Lung (tissue), 11 donors: ENCODE measurements at regions not wholly inside any gene's neighbourhood (a gene's known extent, or its start where the extent isn't known, plus 50 kb on each side); places are given as distances from the start of the nearest gene placed in this dataset.

ENCODE experiments used
- ATAC-seq: fragments of 200-7000 bp; cut with Tn5 transposase; one replicate; pipeline ENCODE4 v1.9.1; 2020; ENCODE audit warnings: moderate number of reproducible peaks; ENCODE audit not compliant: insufficient read depth, low FRiP score
- DNase-seq, 3 donors: peaks; one replicate each; pipeline ENCODE4 v3.0.0-alpha.2; 2013 to 2017
- H3K27ac ChIP-seq, 2 donors: one replicate each; pipeline ENCODE4 v1.5.1; 2013; ENCODE audit warnings: mild to moderate bottlenecking in 2 of 2, moderate library complexity in 2 of 2, control low read depth in 1 of 2, inconsistent platforms in 1 of 2, low read depth in 1 of 2, low read length in 1 of 2
- H3K27me3 ChIP-seq, 3 donors: one replicate each; pipeline ENCODE4 v1.5.1; 2013; ENCODE audit warnings: low read length in 2 of 3; ENCODE audit not compliant: control insufficient read depth in 3 of 3, insufficient read depth in 3 of 3
- H3K36me3 ChIP-seq, 4 donors: one replicate each; pipeline ENCODE4 v1.5.1; 2013; ENCODE audit warnings: low read length in 4 of 4, mild to moderate bottlenecking in 1 of 4, moderate library complexity in 1 of 4; ENCODE audit not compliant: control insufficient read depth in 4 of 4, insufficient read depth in 4 of 4
- H3K4me1 ChIP-seq, 5 donors: one replicate each; pipeline ENCODE4 v1.5.1; 2013; ENCODE audit warnings: low read length in 5 of 5, mild to moderate bottlenecking in 2 of 5, moderate library complexity in 1 of 5; ENCODE audit not compliant: control insufficient read depth in 5 of 5, insufficient read depth in 5 of 5
- H3K4me3 ChIP-seq: one replicate; pipeline ENCODE4 v1.5.1; 2013; ENCODE audit warnings: mild to moderate bottlenecking, control low read depth, moderate library complexity
- H3K9ac ChIP-seq, 2 donors: one replicate each; pipeline ENCODE4 v1.5.1; 2013; ENCODE audit warnings: low read length in 2 of 2, control low read depth in 1 of 2; ENCODE audit not compliant: insufficient read depth in 1 of 2
- H3K9me3 ChIP-seq, 4 donors: one replicate each; pipeline ENCODE4 v1.5.1; 2013; ENCODE audit warnings: low read length in 3 of 4, mild to moderate bottlenecking in 1 of 4, moderate library complexity in 1 of 4; ENCODE audit not compliant: control insufficient read depth in 4 of 4, insufficient read depth in 3 of 4
- CTCF ChIP-seq: IDR thresholded peaks from 2 replicates; pipeline ENCODE4 v1.5.1; 2012; ENCODE audit warnings: mild to moderate bottlenecking; ENCODE audit errors: control extremely low read depth, extremely low read depth
- WGBS, 2 donors: extraction: QIAGEN DNeasy Blood & Tissue Kit; methylation state at CpG; one replicate each; pipeline ENCODE4 v1.1.7; 2013; 5-methylcytosine and 5-hydroxymethylcytosine counted together
- donor health status: control.
- donor health status: control.
- donor health status: Bipolar disorder and iron deficiency.
- donor health status: healthy.
- donor health status: DM: yes; HTN: yes; CAD: no.

DNA sequence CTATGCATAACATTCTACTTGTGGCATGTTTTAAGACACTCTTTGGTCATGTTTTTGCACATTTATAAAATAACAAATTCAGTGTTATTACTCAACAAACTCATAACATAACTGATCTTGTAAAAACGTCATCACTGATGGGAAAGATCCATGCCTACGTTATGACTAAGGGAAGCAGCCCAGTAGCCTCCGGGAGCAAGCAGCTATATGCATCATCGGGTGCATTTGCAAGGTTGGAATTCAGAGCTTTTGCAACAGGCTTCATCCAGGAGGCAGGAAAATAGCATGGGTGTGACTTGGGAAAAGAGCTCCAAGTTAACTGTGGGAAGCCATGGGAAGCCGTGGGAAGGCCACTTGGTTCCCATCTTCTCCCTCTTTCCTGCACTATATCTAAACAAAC is 271.6 kb upstream of the SGK1 start:
- Histone ChIP-seq H3K4me3 (no peak overlapping the region), H3K4me1 (peaks cover 0 to 8% (median 0%) of the 10 kb centered on the region in 5 donors), H3K36me3 (no peaks in the 10 kb centered on the region), H3K9ac (no peak overlapping the region), H3K27ac (no peak overlapping the region), H3K27me3 (no peaks in the 10 kb centered on the region), H3K9me3 (no peaks in the 10 kb centered on the region)
- WGBS, 2 donors: 83 to 93% methylated on average over 5 of the region's 5 CpGs
- DNase-seq (no peak), ATAC-seq (no peak)
- TF ChIP-seq CTCF: no peak

GRCh38 chr6:134588267-134588666 is 270.4 kb upstream of the SGK1 start:
- Histone ChIP-seq H3K9ac (no peak overlapping the region), H3K36me3 (no peaks in the 10 kb centered on the region), H3K27ac (no peak overlapping the region), H3K4me3 (no peak overlapping the region), H3K4me1 (peaks cover 0 to 8% (median 0%) of the 10 kb centered on the region in 5 donors), H3K27me3 (no peaks in the 10 kb centered on the region), H3K9me3 (no peaks in the 10 kb centered on the region)
- ATAC-seq (no peak), DNase-seq (no peak)
- WGBS, 2 donors: 98 to 99% methylated on average over 2 of the region's 2 CpGs
- TF ChIP-seq CTCF: no peak

GRCh38 chr6:134585517-134585873 is 267.6 kb upstream of the SGK1 start:
- no peak overlapping the region for H3K27ac ChIP-seq
- no peak for TF ChIP-seq CTCF
- no peak overlapping the region for H3K4me3 ChIP-seq
- H3K27me3 ChIP-seq: no peaks in the 10 kb centered on the region
- no peak for DNase-seq
- no peaks in the 10 kb centered on the region for H3K9me3 ChIP-seq
- no peak overlapping the region for H3K9ac ChIP-seq
- H3K36me3 ChIP-seq: no peaks in the 10 kb centered on the region
- 66 to 75% methylated on average over 8 of the region's 8 CpGs for WGBS, 2 donors
- ATAC-seq: no peak
- peaks cover 0 to 8% (median 0%) of the 10 kb centered on the region in 5 donors for H3K4me1 ChIP-seq

DNA sequence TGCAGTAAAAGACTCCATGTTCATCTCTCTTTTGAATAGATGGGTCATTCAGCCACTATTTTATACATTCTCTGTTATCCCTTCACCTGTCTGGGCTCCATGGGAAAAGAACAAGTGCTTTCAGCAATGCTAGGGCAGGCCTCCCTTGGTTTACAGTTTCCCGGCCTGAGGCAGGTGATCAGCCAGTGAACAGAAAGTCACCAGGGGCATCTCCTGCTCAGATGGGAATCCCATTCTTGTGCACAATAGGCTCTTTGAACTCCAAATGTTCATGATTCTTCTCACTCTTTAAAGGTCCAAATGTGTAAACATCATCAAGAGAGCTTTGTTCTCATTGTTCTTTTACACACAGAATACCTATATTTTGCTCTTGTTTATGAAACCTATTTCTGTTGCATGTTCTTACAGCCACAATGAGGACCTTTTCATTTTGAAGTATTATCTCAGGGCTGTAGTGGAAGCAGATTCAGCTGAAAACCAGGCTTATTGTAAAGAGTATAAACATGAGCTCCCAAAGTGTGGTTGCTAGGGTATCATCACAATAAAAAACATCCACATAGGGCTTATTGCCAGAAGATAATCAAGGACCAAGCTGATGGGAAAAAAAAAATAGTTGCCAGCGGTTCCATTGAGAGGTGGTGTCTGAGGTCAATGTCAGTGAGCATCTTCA is 267.1 kb upstream of the SGK1 start:
- no peaks in the 10 kb centered on the region for H3K27me3 ChIP-seq
- 73 to 84% methylated on average over 2 of the region's 2 CpGs for WGBS, 2 donors
- no peaks in the 10 kb centered on the region for H3K36me3 ChIP-seq
- no peak overlapping the region for H3K27ac ChIP-seq
- DNase-seq: peak in 2 of 3 donors; percentile 25 to 33
- H3K4me3 ChIP-seq: no peak overlapping the region
- H3K4me1 ChIP-seq: peaks cover 0 to 8% (median 0%) of the 10 kb centered on the region in 5 donors
- no peak for ATAC-seq
- H3K9ac ChIP-seq: no peak overlapping the region
- H3K9me3 ChIP-seq: no peaks in the 10 kb centered on the region
- TF ChIP-seq CTCF: no peak
